ENCODE measurements at regions not wholly inside any gene's neighbourhood (a gene's known extent, or its start where the extent isn't known, plus 50 kb on each side); places are given as distances from the start of the nearest gene placed in this dataset.
"Not testable (repeated sequence)": the region's sequence is repeated elsewhere in the genome, so short reads cannot be mapped to it uniquely, and the experiment has no call there.

DNA sequence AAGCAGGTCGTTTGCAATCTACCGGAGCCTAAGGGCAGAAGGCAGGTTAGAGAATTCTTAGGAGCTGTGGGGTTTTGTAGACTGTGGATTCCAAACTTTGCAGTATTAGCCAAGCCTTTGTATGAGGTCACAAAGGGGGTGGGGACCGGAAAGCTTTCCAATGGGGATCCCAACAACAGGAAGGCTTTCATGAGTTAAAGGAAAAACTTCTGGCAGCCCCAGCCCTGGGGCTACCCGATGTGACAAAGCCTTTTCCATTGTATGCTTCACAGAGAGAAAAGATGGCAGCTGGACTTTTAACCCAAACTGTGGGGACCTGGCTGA lies 199.2 kb upstream of the PZP start:
- not testable (repeated sequence) for DNase-seq

DNA sequence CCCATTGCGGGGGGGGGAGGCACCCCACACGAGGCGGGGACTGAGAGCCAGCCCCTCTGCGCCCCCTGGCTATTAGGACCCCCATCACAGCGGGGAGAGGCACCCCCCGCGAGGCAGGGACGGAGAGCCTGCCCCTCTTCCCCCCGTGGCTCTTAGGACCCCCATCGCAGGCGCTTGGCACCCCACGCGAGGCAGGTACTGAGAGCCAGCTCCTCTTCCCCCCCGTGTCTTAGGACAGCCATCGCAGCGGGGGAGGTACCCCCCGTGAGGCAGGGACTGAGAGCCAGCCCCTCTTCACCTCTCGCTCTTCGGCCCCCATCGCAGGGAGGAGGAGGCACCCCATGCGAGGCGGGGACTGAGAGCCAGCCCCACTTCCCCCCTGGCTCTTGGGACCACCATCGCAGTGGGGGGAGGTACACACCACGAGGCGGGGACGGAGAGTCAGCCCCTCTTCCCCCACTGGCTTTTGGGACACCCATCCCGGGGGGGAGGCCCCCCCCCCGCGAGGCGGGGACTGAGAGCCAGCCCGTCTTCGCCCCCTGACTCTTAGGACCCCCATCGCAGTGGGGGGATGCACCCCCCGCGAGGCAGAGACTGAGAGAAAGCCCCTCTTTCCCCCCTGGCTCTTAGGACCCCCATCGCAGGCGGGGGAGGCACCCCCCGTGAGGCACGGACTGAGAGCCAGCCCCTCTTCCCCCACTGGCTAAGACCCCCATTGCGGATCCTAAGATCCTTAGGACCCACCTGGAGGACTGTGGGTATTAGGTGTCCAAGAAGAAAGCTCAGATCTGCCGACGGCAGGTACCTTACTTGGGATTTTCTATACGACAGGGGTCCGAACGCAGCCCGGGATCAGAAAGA lies 198.6 kb upstream of the PZP start:
- DNase-seq: no peak

DNA sequence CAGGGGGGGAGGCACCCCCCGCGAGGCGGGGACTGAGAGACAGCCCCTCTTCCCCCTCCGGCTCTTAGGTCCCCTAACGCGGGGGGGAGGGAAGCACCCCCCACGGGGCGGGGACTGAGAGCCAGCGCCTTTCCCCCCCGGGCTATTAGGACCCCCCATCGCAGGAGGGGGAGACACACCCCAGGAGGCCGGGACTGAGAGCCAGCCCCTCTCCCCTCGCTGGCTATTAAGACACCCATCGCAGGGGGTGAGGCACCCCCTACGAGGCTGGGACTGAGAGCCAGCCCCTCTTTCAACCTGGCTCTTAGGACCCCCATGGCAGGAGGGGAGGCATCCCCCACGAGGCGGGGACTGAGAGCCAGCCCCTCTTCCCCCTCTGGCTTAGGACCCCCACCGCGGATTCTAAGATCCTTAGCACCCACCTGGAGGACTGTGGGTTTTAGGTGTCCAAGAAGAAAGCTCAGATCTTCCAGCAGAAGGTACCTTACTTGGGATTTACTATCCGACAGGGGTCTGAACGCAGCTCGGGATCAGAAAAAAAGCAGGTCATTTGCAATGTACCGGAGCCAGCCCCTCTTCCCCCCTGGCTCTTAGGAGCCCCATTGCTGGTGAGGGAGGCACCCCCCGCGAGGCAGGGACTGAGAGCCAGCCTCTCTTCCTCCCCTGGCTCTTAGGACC lies 197.8 kb upstream of the PZP start:
- DNase-seq: no peak

- no peak for DNase-seq
Observed at GRCh38 chr12:9404469-9405260, 196.5 kb upstream of the PZP start.

DNA sequence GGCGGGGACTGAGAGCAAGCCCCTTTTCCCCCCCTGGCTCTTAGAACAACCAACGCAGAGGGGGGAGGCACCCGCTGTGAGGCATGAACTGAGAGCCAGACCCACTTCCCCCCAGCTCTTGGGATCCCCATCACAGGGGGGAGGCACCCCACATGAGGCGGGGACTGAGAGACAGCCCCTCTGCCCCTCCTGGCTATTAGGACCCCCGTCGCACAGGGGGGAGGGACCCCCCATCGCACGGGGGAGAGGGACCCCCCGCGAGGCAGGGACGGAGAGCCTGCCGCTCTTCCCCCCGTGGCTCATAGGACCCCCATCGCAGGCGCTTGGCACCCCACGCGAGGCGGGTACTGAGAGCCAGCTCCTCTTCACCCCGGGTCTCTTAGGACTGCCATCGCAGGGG lies 195.8 kb upstream of the PZP start:
- no peak for DNase-seq

- not testable (repeated sequence) for DNase-seq
Observed at GRCh38 chr12:9402432-9403040, 194.3 kb upstream of the PZP start.

DNA sequence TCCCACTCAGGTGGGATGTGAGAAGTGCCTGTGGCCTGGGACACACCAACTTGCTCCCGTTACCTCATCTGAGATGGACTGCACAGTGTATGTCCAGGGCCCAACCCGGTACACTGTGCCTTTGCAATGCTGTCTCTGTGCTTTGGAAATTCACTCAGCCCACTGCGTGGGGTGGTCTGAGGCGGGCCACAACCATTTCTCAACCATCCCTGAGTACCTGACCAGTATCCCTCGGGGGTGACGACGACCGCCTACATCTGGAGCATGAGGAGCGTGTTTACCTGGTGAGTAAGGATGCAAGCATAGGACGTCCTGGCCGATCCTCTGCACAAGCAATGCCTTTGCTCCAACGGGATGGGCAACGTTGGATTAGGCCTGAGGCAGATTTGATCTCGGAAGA lies 188.2 kb upstream of the PZP start:
- not testable (repeated sequence) for DNase-seq

- not testable (repeated sequence) for DNase-seq
Observed at GRCh38 chr12:9395220-9395619, 187.0 kb upstream of the PZP start.

DNA sequence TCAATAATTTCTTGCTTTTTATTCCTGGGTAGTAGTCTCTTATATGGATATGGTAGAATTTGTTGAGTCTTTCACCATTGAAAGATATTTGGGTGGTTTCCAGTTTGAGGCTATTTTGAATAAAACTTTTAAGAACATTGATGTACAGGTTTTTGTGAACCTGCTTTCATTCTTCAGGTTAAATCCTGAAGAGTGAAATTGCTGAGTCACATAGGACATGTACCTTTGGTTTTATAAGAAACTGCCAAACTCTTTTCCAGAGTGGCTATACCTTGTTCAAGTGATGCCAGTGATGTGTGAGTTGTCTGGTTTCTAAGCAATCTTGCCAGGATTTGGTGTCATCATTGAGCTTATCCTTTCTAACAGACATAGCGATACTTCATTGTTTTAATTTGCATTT lies 184.6 kb upstream of the PZP start:
- DNase-seq: no peak

GRCh38 chr12:9391815-9392214 lies 183.6 kb upstream of the PZP start:
- no peak for DNase-seq

GRCh38 chr12:9390761-9391160 lies 182.6 kb upstream of the PZP start:
- DNase-seq: no peak

- DNase-seq: no peak
Observed at GRCh38 chr12:9389796-9390195, 181.6 kb upstream of the PZP start.

DNA sequence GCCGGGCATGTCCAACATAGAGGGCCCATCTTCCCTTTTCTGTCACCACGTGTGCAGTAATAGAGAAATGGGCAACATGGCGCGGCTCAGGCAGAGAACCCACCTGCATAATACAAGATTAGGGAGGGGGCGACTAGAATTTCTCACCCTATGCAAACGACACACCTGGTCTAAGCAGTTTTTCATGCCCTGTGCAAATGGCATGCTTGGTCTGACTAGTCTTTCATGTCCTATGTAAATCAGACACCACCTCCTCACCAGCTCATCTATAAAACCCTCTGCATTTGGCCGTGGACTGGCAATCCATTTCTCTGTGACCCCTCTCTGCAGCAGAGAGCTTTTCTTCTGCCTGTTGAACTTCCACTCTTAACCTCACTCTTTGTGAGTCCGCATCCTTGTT lies 180.2 kb upstream of the PZP start:
- no peak for DNase-seq

DNA sequence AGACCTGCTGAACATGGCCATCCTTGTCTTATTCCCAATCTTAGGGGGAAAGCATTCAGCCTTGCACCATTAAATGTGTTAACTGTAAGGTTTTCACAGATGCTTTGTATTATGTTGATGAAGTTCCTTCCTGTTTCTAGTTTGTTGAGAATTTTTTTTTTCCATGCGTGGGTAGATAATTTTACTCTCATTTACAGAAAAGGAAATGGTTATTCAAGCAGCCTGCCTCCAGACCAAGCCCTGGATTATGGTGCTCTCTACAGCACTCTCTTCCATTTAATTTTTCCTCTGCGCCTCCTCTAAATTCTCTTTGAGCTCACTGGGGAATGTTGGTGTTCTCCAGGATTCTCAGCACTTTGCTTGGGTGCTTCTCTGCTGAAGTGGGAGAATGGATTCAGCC lies 179.3 kb upstream of the PZP start:
- no peak for DNase-seq

DNA sequence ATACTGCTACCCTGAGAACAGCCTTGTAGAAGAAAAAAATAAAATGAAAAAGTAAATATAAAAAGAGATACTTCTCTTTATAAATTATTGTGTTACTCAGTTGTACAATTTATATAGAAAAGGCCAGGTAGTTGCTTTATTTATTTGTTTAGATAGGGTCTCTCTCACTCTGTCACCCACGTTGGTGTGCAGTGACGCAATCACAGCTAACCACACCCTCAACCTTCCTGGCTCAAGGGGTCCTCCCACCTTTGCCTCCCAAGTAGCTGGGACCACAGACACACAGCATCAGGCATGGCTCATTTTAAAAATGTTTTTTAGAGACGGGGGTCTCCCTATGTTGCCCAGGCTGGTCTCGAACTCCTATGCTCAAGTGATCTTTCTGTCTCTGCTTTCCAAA lies 175.4 kb upstream of the PZP start:
- no peak for DNase-seq

DNA sequence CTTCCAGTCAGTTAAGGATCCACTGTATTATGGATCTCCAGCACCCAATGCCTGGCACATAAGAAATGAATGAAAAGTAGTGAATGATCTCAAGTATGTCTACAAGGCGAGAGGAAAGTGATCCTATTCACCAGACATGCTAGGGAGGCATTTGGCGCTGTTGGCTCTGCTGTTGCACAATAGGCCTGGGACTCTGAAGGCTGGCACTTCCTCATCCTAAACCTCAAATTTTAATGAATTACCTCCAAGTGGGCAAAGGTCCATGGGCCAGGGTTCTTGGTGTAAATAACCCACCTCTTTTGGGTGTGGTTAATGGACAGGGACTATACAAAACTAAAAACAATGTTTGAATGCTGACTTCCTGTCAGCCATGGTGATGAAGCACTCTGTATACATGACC lies 173.4 kb upstream of the PZP start:
- DNase-seq: no peak

DNA sequence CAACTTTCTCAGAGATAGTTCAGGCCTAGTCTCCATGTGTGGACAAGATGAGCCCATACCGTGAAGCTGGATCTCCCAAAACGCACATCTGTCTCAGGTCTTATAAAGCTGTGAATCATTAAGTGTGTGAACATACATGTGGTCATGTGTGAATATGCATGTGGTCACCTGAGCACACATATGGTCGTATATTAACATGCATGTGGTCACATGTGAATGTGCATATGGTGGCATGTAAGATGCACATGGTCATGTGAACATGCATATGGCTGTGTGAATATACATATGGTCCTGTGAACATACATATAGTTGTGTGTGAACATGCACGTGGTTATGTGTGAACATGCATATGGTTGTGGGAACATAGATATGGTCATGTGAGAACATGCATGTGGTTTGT lies 172.5 kb upstream of the PZP start:
- DNase-seq: no peak

DNA sequence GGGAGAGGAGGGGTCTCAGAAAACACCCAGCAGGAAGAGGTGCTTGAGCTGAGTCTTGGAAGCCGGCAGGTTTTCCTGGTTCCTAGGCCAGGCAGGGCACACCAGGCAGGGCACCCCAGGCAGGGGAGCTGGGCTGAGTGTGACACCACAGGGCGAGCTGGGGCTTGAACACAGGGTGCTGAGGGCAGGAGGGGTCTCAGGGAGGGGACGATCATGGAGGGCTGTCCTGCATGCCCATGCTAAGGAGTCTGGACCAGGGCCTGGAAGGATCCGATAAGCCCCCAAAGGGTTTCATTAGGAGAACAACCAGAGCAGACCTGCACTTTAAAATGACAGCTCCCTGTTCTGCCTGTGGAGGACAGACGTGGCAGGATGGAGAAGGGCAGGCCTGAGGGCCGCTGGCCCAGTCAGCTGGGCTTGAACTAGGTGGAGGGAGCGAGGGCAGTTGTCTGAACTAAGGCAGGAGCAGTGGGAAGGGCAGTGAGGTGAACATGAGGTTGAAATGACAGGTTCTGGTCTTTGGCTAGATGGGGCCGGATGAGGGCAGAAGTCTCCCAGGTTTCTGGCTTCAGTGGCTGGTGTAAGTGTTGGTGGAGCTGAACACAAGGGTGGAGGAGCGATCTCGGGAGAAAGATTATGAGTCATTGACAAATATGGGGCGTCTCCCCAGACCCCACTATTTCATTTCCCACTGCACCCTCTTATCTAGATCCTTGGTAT lies 171.0 kb upstream of the PZP start:
- no peak for DNase-seq

DNA sequence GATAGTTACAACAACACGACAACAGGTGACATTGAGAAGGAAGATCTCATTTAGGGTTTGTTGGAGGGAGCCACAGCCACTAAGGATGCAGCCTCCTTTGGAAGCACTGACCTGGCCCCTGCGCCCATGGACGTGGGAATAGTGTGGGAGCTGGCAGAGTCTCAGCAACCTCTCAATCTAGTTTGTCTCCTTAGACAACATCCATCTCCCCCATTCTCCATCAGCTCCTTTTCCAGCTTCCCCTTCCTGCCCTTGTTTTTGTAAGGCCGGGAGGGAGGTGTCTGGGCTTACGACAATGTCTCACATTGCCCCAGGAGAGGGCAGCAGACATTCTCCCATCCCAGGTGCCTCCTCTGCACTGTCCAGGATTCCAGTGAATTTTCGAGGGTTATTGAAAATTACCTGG lies 170.2 kb upstream of the PZP start:
- no peak for DNase-seq

GRCh38 chr12:9372202-9372601 lies 164.0 kb upstream of the PZP start:
- no peak for DNase-seq

- no peak for DNase-seq
Observed at GRCh38 chr12:9367828-9368227, 159.6 kb upstream of the PZP start.

GRCh38 chr12:9367201-9367600 lies 159.0 kb upstream of the PZP start:
- DNase-seq: no peak

GRCh38 chr12:9365296-9365695 lies 157.1 kb upstream of the PZP start:
- DNase-seq: no peak

Data from NCI-H2029 (cell line).